Upper lobe of right lung (tissue), 1 donor: ENCODE measurements at regions not wholly inside any gene's neighbourhood (a gene's known extent, or its start where the extent isn't known, plus 50 kb on each side); places are given as distances from the start of the nearest gene placed in this dataset.

ENCODE experiments used
- ATAC-seq: fragments of 200-7000 bp; cut with Tn5 transposase; one replicate; pipeline ENCODE4 v1.9.1; 2020; ENCODE audit warnings: mild to moderate bottlenecking, moderate library complexity
- DNase-seq: peaks from one replicate; pipeline ENCODE4 v3.0.0-alpha.2; 2020
- H3K27ac ChIP-seq: fragments of 200-600 bp; one replicate; pipeline ENCODE4 v1.8.0; 2022
- H3K27me3 ChIP-seq: fragments of 200-600 bp; one replicate; pipeline ENCODE4 v1.8.0; 2022; ENCODE audit warnings: mild to moderate bottlenecking
- H3K36me3 ChIP-seq: fragments of 200-600 bp; one replicate; pipeline ENCODE4 v1.8.0; 2022
- H3K4me1 ChIP-seq: fragments of 200-600 bp; one replicate; pipeline ENCODE4 v1.8.0; 2022
- H3K4me3 ChIP-seq: fragments of 200-600 bp; one replicate; pipeline ENCODE4 v1.8.0; 2022; ENCODE audit warnings: mild to moderate bottlenecking
- H3K9me3 ChIP-seq: fragments of 200-600 bp; one replicate; pipeline ENCODE4 v1.8.0; 2022
- intact Hi-C: fragments of 100-400 bp; cut with DNase I; formaldehyde crosslinking; loops from one replicate; pipeline ENCODE4 v1.11.0; 2022
- TF ChIP-seq, protein P1 (sequence below): fragments of 200-600 bp; IDR thresholded peaks from one replicate; pipeline ENCODE4 v1.8.0; 2022; ENCODE audit warnings: antibody characterized with exemption
- donor health status: DM: no; HTN: yes; CAD: no; lungs with severe emphysema.

DNA sequence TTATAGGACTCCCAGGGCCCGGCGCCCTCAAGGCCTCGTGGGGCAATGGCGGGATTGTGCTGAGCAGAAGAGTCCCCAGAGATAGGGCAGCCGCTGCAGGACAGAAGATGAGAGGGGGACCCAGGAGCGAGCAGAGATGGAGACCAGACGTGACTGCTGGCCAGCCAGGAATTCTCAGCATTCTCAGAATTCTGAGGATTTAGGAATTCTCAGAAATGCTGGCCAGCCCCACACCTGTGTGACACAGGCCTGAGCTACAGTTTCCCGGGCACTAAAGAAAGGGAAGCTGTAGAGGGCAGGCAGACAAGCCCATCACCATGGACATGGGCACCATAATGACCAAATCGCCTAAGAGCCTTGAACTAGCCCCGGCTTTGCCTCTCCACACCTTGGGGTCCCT is 186.2 kb upstream of the CDH4 start:
- Histone ChIP-seq H3K9me3 (no peaks in the 10 kb centered on the region), H3K4me3 (no peak overlapping the region), H3K27me3 (no peaks in the 10 kb centered on the region), H3K36me3 (no peaks in the 10 kb centered on the region), H3K4me1 (no peaks in the 10 kb centered on the region), H3K27ac (no peak overlapping the region)
- TF ChIP-seq, protein P1, sequence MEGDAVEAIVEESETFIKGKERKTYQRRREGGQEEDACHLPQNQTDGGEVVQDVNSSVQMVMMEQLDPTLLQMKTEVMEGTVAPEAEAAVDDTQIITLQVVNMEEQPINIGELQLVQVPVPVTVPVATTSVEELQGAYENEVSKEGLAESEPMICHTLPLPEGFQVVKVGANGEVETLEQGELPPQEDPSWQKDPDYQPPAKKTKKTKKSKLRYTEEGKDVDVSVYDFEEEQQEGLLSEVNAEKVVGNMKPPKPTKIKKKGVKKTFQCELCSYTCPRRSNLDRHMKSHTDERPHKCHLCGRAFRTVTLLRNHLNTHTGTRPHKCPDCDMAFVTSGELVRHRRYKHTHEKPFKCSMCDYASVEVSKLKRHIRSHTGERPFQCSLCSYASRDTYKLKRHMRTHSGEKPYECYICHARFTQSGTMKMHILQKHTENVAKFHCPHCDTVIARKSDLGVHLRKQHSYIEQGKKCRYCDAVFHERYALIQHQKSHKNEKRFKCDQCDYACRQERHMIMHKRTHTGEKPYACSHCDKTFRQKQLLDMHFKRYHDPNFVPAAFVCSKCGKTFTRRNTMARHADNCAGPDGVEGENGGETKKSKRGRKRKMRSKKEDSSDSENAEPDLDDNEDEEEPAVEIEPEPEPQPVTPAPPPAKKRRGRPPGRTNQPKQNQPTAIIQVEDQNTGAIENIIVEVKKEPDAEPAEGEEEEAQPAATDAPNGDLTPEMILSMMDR = no peak
- DNase-seq (no peak), ATAC-seq (no peak)
- intact Hi-C loops = no loop called here

DNA sequence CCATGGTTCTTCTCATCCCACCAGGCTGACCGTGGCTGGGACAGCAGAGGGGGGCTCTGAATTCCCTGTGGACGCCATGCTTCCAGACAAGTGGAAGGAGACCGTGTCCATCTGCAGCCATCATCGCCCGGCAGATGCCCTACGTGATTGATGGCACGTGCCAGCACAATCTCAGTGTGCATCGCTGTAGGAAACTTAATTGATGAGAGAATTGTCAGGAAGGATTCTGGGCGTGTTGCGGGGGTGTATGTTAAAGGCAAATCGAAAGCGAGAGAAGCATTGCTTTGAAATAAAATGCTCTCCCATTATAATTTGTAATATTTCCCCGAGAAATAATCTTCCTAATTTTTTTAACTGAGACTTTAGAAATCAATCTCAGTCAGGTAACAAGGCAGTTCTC is 185.5 kb upstream of the CDH4 start:
- no peak for DNase-seq
- intact Hi-C loops = no loop called here

DNA sequence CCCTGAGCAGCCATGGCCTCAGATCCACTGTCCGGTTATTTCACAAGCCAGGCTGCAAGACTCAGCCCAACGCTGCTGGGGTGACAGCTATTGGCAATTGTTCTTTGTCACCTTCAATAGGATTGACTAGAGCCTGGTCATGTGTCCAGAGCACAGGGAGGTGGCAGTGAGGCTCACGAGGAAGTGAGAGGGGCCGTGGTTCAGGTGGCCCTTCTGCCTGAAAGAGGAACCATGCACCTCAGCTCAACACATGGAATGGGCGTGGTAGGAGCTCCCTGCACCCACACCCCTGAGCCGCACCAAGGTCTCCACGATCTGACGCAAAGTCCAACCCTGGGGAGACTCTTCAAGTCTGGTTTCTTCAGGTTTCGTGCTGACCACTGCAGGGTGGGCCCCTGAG is 184.8 kb upstream of the CDH4 start:
- no peaks in the 10 kb centered on the region for H3K27me3 ChIP-seq
- TF ChIP-seq, protein P1 = no peak
- H3K36me3 ChIP-seq = no peaks in the 10 kb centered on the region
- intact Hi-C loops = no loop called here
- H3K9me3 ChIP-seq = no peaks in the 10 kb centered on the region
- H3K27ac ChIP-seq = no peak overlapping the region
- no peak for ATAC-seq
- no peak for DNase-seq
- H3K4me3 ChIP-seq = no peak overlapping the region
- no peaks in the 10 kb centered on the region for H3K4me1 ChIP-seq

More for the DNA sequence above, 185.5 kb upstream of the CDH4 start:
- no peaks in the 10 kb centered on the region for H3K4me1 ChIP-seq
- H3K9me3 ChIP-seq = no peaks in the 10 kb centered on the region
- no peak overlapping the region for H3K27ac ChIP-seq
- TF ChIP-seq, protein P1 = no peak
- no peak for ATAC-seq
- no peaks in the 10 kb centered on the region for H3K36me3 ChIP-seq
- no peaks in the 10 kb centered on the region for H3K27me3 ChIP-seq
- H3K4me3 ChIP-seq = no peak overlapping the region

DNA sequence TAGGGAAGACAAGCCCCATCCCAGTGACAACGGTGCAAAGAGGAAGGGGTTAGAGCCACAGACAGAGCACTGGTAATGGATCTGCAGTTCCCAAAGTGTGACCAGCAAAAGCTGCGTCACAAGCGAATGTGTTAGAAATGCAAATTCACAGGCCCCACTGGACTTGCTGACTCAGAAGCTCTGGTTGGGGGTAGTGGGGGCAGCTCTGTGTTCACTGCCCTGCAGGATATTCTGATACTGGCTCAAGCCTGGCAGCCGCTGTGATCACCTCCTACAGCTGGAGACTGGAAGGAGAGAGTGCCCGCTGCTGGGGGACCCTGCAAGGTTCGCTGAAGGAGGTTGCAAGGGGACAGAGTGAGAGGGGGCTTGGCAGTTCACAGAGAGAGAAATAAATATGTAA is 179.7 kb upstream of the CDH4 start:
- no peaks in the 10 kb centered on the region for H3K36me3 ChIP-seq
- H3K4me1 ChIP-seq = no peaks in the 10 kb centered on the region
- DNase-seq (no peak), ATAC-seq (no peak)
- TF ChIP-seq, protein P1 = no peak
- no peaks in the 10 kb centered on the region for H3K9me3 ChIP-seq
- H3K27ac ChIP-seq = no peak overlapping the region
- H3K27me3 ChIP-seq = no peaks in the 10 kb centered on the region
- H3K4me3 ChIP-seq = no peak overlapping the region
- intact Hi-C loops = no loop called here

DNA sequence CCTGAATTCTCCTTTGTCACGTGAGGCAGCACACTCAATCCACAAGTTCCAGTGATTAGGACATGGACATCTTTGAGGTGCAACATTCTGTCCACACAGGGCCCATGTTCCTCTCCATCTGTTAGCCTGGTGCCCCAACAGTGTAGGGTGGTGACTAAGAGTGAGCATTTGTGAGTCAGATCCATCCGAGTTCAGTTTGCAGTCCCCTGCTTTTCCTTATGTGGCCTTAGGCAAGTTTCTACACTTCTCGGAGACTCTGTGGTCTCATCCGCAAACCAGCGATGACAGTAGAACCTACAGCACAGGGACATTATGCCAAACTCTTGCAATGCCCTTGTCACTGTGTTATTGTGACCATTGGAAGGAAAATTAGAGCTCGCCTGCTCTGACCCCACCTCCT is 178.7 kb upstream of the CDH4 start:
- Histone ChIP-seq H3K36me3 (no peaks in the 10 kb centered on the region), H3K4me1 (no peaks in the 10 kb centered on the region), H3K27ac (no peak overlapping the region), H3K9me3 (no peaks in the 10 kb centered on the region), H3K4me3 (no peak overlapping the region), H3K27me3 (no peaks in the 10 kb centered on the region)
- intact Hi-C loops = no loop called here
- DNase-seq (no peak), ATAC-seq (no peak)
- TF ChIP-seq, protein P1 = no peak

DNA sequence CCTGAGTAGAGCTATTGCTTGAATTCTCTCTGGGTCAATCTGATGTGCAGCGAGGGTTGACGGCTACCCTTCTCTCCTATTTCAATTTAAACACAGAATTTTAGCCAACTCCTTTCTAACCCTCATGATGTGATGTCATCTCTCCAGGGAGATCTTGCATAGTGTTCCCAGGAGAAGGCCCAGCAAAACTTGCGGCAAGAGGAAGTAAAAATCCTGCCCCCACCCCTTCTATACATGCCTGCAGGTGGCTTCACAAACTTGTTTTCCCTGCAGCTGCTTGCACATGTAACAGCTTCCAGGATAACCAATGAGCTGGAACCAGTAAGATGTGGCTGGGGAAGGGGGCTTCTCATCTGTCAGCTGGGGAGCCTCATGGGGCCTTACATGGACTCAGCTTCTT is 169.3 kb upstream of the CDH4 start:
- ATAC-seq (no peak), DNase-seq (no peak)
- TF ChIP-seq, protein P1 = no peak
- Histone ChIP-seq H3K4me1 (no peaks in the 10 kb centered on the region), H3K36me3 (no peaks in the 10 kb centered on the region), H3K9me3 (no peaks in the 10 kb centered on the region), H3K4me3 (no peak overlapping the region), H3K27ac (no peak overlapping the region), H3K27me3 (peaks cover 4% of the 10 kb centered on the region)
- intact Hi-C loops = no loop called here
